Mesodermal cell (in vitro differentiated cells): ENCODE measurements at regions not wholly inside any gene's neighbourhood (a gene's known extent, or its start where the extent isn't known, plus 50 kb on each side); places are given as distances from the start of the nearest gene placed in this dataset.

Experiments used
- H3K27ac ChIP-seq: 2 replicates; pipeline ENCODE4 v1.7.0; 2013; ENCODE audit warnings: mild to moderate bottlenecking, low read depth, low read length, moderate library complexity; ENCODE audit not compliant: severe bottlenecking
- H3K36me3 ChIP-seq: 2 replicates; pipeline ENCODE4 v1.7.1; 2013; ENCODE audit warnings: mild to moderate bottlenecking, low read length, moderate library complexity; ENCODE audit not compliant: control insufficient read depth, insufficient read depth
- H3K4me1 ChIP-seq: one replicate; pipeline ENCODE4 v1.7.1; 2013; ENCODE audit warnings: mild to moderate bottlenecking, low read length; ENCODE audit not compliant: insufficient read depth, control insufficient read depth, poor library complexity, severe bottlenecking
- H3K4me3 ChIP-seq: 2 replicates; pipeline ENCODE4 v1.7.0; 2013; ENCODE audit warnings: low read length, control low read depth, mild to moderate bottlenecking; ENCODE audit not compliant: insufficient read depth, poor library complexity, severe bottlenecking; ENCODE audit errors: extremely low read depth
- H3K9me3 ChIP-seq: 2 replicates; pipeline ENCODE4 v1.7.1; 2013; ENCODE audit warnings: mild to moderate bottlenecking, low read length, moderate library complexity; ENCODE audit not compliant: control insufficient read depth
- WGBS, 2 experiments: methylation state at CpG; one replicate each; pipeline ENCODE4 v1.1.5; 2013; ENCODE audit warnings: missing lambda C conversion rate in 2 of 2; ENCODE audit not compliant: insufficient coverage in 2 of 2; 5-methylcytosine and 5-hydroxymethylcytosine counted together

DNA sequence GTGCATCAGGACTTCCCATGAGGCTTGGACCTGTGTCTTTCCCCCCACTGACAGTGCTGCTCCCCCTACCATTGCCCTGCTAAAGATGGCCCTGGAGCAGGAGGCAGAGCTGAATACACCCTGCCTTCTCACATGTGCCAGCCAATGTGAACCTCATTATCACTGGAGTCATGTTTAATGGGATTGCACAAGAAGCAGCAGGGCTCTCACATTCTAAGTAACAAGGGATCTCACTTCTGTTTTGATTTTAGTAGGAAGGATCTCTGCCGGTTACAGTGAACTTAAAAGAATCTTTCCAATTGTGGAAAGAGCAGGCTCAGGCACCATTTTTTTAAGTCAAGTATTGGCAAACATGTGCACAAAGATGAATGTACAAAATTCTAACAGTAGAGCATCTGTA lies 322.1 kb upstream of the MEX3C start:
- no CpG with 5 or more reads among the region's 1 CpG for WGBS, 2 experiments
- Histone ChIP-seq H3K4me1 (no peaks in the 10 kb centered on the region), H3K27ac (no peak overlapping the region), H3K9me3 (no peaks in the 10 kb centered on the region), H3K4me3 (no peak overlapping the region), H3K36me3 (no peaks in the 10 kb centered on the region)

DNA sequence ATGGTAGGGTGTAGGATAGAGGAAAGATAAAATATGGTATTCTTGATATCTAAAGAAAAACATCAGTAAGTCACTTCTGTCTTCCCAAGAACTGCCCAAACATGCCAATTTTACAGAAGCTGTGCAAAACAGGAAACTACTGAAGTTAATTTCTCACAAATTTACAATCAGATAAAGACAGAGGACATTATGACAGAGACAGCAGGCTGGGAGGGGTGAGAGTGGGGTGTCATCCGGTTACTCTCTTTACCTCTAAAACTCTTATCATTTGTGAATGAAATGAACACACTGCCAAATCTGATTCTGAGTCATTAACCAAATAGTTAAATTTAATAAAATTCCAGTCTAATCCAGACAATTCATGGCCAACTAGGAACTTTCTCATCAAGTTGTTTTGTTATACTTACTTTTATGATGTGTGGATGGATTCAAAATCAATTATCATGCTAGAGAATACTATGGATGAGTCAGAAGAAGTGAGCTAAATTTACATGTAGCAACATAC lies 323.2 kb upstream of the MEX3C start:
- no CpG with 5 or more reads among the region's 1 CpG for WGBS, 2 experiments
- Histone ChIP-seq H3K36me3 (no peaks in the 10 kb centered on the region), H3K9me3 (no peaks in the 10 kb centered on the region), H3K27ac (no peak overlapping the region), H3K4me3 (no peak overlapping the region), H3K4me1 (no peaks in the 10 kb centered on the region)

DNA sequence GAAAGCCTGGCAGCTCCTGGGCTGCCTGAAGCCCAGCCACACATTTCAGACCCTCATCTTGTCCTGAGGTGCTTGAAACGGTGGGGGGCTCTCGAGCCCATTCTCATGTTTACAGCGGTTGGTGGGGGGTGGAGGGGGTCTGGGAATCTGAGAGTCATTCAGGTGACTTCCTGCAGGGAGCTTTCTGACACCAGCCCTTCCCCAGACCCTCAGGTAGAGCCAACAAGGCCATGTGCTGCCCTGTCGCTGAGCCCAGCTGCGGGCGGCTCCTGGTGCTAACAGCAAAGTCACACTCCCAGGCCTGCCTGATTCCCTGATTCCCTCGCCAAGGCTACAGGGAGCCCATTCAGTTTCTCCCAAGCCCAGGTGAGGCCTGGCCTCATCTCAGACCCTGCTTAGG lies 324.9 kb upstream of the MEX3C start:
- 73 to 80% methylated on average over 1 to 4 of the region's 7 CpGs for WGBS, 2 experiments
- Histone ChIP-seq H3K4me3 (no peak overlapping the region), H3K9me3 (no peaks in the 10 kb centered on the region), H3K36me3 (no peaks in the 10 kb centered on the region), H3K27ac (no peak overlapping the region), H3K4me1 (no peaks in the 10 kb centered on the region)

DNA sequence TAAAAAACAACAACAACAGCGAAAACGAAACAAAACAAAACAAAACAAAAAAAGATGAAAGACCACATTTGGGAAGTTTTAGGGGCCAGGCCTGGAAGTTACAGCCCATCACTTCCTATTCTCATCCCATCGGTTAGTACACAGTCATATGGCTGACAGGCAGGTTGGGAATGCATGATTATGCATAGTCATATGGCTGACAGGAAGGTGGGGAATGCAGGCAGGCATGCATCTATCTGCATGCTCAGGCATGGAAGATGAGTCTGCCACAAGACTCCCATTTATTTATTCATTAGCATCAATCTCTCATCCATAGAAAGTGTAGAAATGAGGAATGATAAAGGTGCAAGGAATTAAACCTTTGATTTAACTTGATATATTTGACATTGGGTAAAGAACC lies 325.3 kb upstream of the MEX3C start:
- Histone ChIP-seq H3K4me3 (no peak overlapping the region), H3K9me3 (no peaks in the 10 kb centered on the region), H3K27ac (no peak overlapping the region), H3K36me3 (no peaks in the 10 kb centered on the region), H3K4me1 (no peaks in the 10 kb centered on the region)
- WGBS, 2 experiments = 100% methylated on average over 1 of the region's 3 CpGs

DNA sequence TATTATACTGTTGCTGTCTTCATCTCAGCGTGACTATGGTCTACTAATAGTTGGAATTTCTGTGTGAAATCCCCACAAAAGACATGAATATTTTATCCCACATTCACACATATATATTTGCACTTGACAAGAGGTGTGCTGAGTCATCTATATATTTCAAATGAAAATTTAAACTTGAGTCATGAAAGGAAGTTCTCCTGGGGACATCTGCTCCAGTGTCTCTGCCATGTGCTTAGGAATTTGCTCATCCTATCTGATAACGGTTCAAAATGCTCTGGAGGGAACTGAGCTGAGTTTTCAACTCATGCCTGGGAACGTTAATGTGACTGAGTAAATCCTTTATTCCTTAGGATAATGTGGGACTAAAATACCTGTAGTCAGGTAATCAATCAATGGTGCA lies 326.2 kb upstream of the MEX3C start:
- 69 to 90% methylated on average over 2 of the region's 3 CpGs for WGBS, 2 experiments
- Histone ChIP-seq H3K27ac (no peak overlapping the region), H3K4me3 (no peak overlapping the region), H3K9me3 (no peaks in the 10 kb centered on the region), H3K36me3 (no peaks in the 10 kb centered on the region), H3K4me1 (no peaks in the 10 kb centered on the region)

DNA sequence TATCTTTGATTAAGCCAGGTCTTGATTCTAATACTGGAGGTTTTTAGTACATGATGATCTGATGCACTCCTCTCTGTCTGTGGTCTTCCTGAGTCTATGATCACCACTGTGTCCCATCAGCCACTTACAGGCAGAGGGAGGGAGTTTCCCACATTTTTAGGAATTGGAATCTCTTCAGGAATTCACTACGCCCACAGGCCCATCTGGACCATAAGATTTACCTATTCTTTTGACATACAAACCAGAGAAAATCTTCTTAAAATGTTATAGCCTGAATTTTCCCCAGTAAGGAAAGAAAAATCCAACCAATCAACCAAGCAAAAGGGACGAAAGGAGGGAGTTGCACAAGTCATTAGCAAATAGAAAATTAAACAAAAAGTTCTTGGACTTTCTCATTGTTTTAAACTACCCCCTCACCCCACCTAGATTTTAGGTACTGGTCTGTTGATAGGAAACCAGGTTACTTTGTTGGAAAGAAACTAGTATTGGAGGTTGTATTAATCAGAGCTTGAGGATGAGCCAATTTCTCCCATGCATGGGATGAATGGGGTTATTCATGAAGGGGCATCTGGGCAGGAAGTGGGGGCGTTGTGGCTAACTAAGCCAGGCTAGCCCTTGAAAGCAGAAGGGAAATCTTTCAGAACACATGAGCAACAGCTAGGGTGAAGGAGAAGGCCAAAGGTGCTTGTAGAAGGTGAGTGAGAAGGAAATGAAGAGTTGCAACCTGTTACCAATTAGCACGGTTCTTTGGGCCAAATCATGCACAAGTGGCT lies 328.2 kb upstream of the MEX3C start:
- whole genome bisulfite sequencing, 2 experiments = 92 to 93% methylated on average over 2 of the region's 4 CpGs
- H3K36me3 ChIP-seq = no peaks in the 10 kb centered on the region
- H3K4me1 ChIP-seq = no peaks in the 10 kb centered on the region
- H3K27ac ChIP-seq = no peak overlapping the region
- H3K4me3 ChIP-seq = no peak overlapping the region
- no peaks in the 10 kb centered on the region for H3K9me3 ChIP-seq

DNA sequence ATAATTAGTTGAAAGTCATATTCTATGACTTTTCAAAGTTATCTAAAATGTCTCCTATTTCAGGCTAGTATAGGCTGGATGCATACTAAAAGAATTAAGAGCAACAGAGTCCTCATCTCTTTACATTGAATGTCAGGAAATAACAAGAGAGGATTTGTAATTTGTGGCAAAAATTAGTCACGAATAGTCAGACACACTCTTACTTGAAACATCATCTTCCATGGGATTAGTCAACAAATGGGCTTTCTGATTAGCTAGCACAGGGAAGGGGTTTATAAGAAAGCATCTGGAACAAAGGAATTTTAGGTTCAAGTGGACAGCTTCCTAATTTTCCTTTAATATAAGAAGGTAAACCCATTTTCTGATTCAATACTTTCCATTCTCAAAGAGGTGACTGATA lies 330.3 kb upstream of the MEX3C start:
- Histone ChIP-seq H3K36me3 (no peaks in the 10 kb centered on the region), H3K4me1 (no peaks in the 10 kb centered on the region), H3K4me3 (no peak overlapping the region), H3K27ac (no peak overlapping the region), H3K9me3 (no peaks in the 10 kb centered on the region)
- no CpG with 5 or more reads among the region's 1 CpG for WGBS, 2 experiments

DNA sequence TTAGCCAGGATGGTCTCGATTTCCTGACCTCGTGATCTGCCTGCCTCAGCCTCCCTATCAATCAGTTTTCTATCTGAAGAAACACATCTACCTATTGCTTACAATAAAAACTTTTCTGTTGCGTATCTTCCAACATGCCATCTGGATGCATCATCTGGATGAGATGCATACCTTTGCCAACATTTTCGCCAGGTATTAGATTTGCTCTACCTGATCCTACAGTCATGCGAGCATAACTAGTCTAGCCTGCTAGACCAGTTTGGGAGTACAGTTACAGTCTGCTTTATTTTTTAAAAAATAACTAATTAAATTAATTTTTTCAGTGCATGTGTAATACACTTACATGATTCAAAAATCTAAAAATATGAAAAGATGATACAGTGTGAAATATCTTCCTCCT lies 334.0 kb upstream of the MEX3C start:
- Histone ChIP-seq H3K27ac (no peak overlapping the region), H3K9me3 (no peaks in the 10 kb centered on the region), H3K4me3 (no peak overlapping the region), H3K4me1 (no peaks in the 10 kb centered on the region), H3K36me3 (no peaks in the 10 kb centered on the region)
- 88 to 93% methylated on average over 3 to 4 of the region's 5 CpGs for WGBS, 2 experiments

DNA sequence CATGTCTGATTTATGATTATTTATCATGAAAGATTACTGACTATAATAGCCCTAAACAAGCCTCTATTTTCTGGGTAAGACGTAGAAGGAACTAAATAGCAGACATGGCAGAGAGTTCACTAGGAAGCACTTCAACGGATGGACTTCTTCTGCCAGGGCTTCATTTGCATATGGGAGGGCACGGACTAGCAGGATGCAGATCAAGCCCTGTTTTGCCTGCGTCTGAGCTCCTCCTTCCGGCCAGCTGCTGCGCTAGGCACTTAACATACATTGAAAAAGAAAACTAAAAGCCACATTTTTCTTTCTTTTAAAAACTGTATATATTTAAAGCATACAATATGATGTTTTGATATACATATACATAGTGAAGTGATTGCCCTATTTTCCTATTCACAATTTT lies 340.0 kb upstream of the MEX3C start:
- Histone ChIP-seq H3K4me3 (no peak overlapping the region), H3K36me3 (no peaks in the 10 kb centered on the region), H3K27ac (no peak overlapping the region), H3K4me1 (no peaks in the 10 kb centered on the region), H3K9me3 (no peaks in the 10 kb centered on the region)
- WGBS, 2 experiments = 13 to 28% methylated on average over 2 to 3 of the region's 6 CpGs

DNA sequence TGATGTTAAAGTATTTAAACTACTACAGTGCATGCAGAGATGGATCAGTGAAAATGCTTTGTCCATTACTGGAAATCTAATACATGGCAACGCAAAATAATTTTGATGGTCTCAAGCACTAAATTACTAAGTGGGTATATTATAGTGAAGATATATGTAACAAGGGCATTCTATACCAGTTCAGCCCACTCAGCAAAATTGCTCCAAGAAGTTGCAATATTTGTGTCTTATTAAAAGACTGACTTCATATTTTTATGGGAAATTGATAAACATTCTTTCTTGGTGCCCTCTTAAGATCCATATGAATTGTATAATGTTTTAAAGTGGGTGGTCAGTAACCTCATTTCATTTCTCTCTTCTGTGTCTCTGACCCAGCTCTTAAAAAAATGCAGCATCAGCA lies 343.1 kb upstream of the MEX3C start:
- WGBS, 2 experiments = no CpG with 5 or more reads among the region's 1 CpG

DNA sequence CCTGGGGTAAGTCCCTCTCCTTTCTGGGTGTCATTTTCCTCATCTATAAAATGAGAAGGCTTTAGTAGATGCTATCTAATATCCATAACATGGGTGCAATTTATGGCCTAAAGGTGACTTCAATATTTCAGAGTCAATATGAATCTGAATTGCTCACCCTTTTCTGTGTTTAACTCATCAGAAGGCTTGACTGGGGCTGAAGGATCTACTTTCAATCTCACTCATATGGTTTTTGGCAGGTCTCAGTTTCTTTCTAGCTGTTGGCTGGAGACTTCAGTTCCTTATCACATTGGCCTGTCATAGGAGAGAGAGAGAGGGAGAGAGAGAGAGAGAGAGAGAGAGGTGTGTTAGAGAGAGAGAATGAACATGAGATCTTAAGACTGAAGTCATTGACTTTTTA lies 343.7 kb upstream of the MEX3C start:
- Histone ChIP-seq H3K27ac (no peak overlapping the region), H3K4me1 (no peaks in the 10 kb centered on the region), H3K9me3 (no peaks in the 10 kb centered on the region), H3K36me3 (no peaks in the 10 kb centered on the region), H3K4me3 (no peak overlapping the region)

More for the DNA sequence above, 343.1 kb upstream of the MEX3C start:
- no peak overlapping the region for H3K27ac ChIP-seq
- no peaks in the 10 kb centered on the region for H3K9me3 ChIP-seq
- no peaks in the 10 kb centered on the region for H3K4me1 ChIP-seq
- no peaks in the 10 kb centered on the region for H3K36me3 ChIP-seq
- H3K4me3 ChIP-seq = no peak overlapping the region
